Umbilical cord (tissue), 1 donor: ENCODE measurements at regions not wholly inside any gene's neighbourhood (a gene's known extent, or its start where the extent isn't known, plus 50 kb on each side); places are given as distances from the start of the nearest gene placed in this dataset.
A peak's percentile ranks its signal among the peaks of the same experiment; 100 is the strongest.
"Not testable (repeated sequence)": the region's sequence is repeated elsewhere in the genome, so short reads cannot be mapped to it uniquely, and the experiment has no call there.

Experiments used
- DNase-seq: peaks from one replicate; pipeline ENCODE4 v3.0.0-alpha.2; 2015; ENCODE audit warnings: low spot score

GRCh38 chr1:185541871-185542301 lies 192.3 kb upstream of the HMCN1 start:
- peak; percentile 85 for DNase-seq

- no peak for DNase-seq
Observed at GRCh38 chr1:185540295-185540694, 193.9 kb upstream of the HMCN1 start.

GRCh38 chr1:185539277-185539943 lies 194.8 kb upstream of the HMCN1 start:
- DNase-seq: no peak

- not testable (repeated sequence) for DNase-seq
Observed at GRCh38 chr1:185538309-185538898, 195.8 kb upstream of the HMCN1 start.

GRCh38 chr1:185537596-185537995 lies 196.6 kb upstream of the HMCN1 start:
- DNase-seq: no peak

GRCh38 chr1:185536165-185536920 lies 197.8 kb upstream of the HMCN1 start:
- no peak for DNase-seq

GRCh38 chr1:185535621-185536020 lies 198.6 kb upstream of the HMCN1 start:
- no peak for DNase-seq

- DNase-seq: no peak
Observed at GRCh38 chr1:185534801-185535200, 199.4 kb upstream of the HMCN1 start.

- no peak for DNase-seq
Observed at GRCh38 chr1:185533596-185533995, 200.6 kb upstream of the HMCN1 start.

- DNase-seq: peak; percentile 78
Observed at GRCh38 chr1:185532856-185533255, 201.3 kb upstream of the HMCN1 start.

- DNase-seq: no peak
Observed at GRCh38 chr1:185531838-185532237, 202.4 kb upstream of the HMCN1 start.

GRCh38 chr1:185530215-185530614 lies 204.0 kb upstream of the HMCN1 start:
- no peak for DNase-seq

GRCh38 chr1:185529673-185530072 lies 204.5 kb upstream of the HMCN1 start:
- DNase-seq: no peak

- no peak for DNase-seq
Observed at GRCh38 chr1:185528084-185528676, 206.0 kb upstream of the HMCN1 start.

- no peak for DNase-seq
Observed at GRCh38 chr1:185526344-185527307, 207.6 kb upstream of the HMCN1 start.

GRCh38 chr1:185520188-185520920 lies 203.3 kb upstream of the IVNS1ABP start:
- DNase-seq: no peak

GRCh38 chr1:185517808-185518419 lies 200.9 kb upstream of the IVNS1ABP start:
- no peak for DNase-seq

- not testable (repeated sequence) for DNase-seq
Observed at GRCh38 chr1:185517301-185517700, 200.3 kb upstream of the IVNS1ABP start.

- no peak for DNase-seq
Observed at GRCh38 chr1:185515696-185516095, 198.7 kb upstream of the IVNS1ABP start.

GRCh38 chr1:185514311-185514710 lies 197.3 kb upstream of the IVNS1ABP start:
- DNase-seq: no peak
